IPS DF 6.9 (cell line): ENCODE measurements at regions not wholly inside any gene's neighbourhood (a gene's known extent, or its start where the extent isn't known, plus 50 kb on each side); places are given as distances from the start of the nearest gene placed in this dataset.
A peak's percentile ranks its signal among the peaks of the same experiment; 100 is the strongest.

Source experiments
- DNase-seq: peaks from one replicate; pipeline ENCODE4 v3.0.0-alpha.2; 2013; ENCODE audit warnings: low read depth, low spot score
- H3K27ac ChIP-seq: one replicate; pipeline ENCODE4 v1.5.1; 2013; ENCODE audit warnings: low read length, control low read depth
- H3K27me3 ChIP-seq: 2 replicates; pipeline ENCODE4 v1.6.1; 2013; ENCODE audit warnings: mild to moderate bottlenecking, low read length; ENCODE audit not compliant: control insufficient read depth, insufficient read depth
- H3K36me3 ChIP-seq: 2 replicates; pipeline ENCODE4 v1.6.1; 2013; ENCODE audit warnings: low read length; ENCODE audit not compliant: control insufficient read depth, insufficient read depth
- H3K4me1 ChIP-seq: 2 replicates; pipeline ENCODE4 v1.6.1; 2013; ENCODE audit warnings: low read length; ENCODE audit not compliant: control insufficient read depth, insufficient read depth
- H3K4me3 ChIP-seq: 2 replicates; pipeline ENCODE4 v1.5.1; 2013; ENCODE audit warnings: mild to moderate bottlenecking, low read length
- H3K9me3 ChIP-seq: 2 replicates; pipeline ENCODE4 v1.6.1; 2013; ENCODE audit warnings: low read length, inconsistent platforms; ENCODE audit not compliant: control insufficient read depth, insufficient read depth
- WGBS: extraction: QIAGEN DNeasy Blood & Tissue Kit; methylation state at CpG from one replicate; pipeline ENCODE4 v1.1.7; 2013; ENCODE audit warnings: mixed read lengths, missing lambda C conversion rate; ENCODE audit not compliant: insufficient read length, insufficient coverage; 5-methylcytosine and 5-hydroxymethylcytosine counted together

DNA sequence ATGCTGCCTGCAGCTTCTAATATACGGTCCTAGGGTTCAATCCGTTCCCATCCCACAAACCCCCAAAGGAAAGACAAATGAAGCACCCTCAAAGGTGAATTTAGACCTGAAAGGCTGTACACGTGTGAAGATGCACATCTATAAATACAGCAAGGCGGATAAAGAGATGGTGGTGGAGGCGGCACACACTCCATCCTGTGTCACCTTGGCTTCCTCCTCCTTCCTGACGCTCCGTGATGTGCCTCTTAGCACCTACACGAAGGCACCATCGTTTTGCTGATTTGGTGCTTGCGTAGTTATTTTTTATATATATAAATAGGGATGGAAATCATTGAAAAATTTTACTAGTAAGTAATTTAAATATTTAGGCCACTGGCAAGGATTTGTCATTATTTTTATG is 359.4 kb downstream of the NPHP4 start:
- no peak overlapping the region for H3K4me3 ChIP-seq
- no peaks in the 10 kb centered on the region for H3K27me3 ChIP-seq
- DNase-seq: no peak
- H3K27ac ChIP-seq: no peak overlapping the region
- no peaks in the 10 kb centered on the region for H3K36me3 ChIP-seq
- WGBS: no CpG with 5 or more reads among the region's 10 CpGs
- H3K4me1 ChIP-seq: no peaks in the 10 kb centered on the region
- peaks cover 3% of the 10 kb centered on the region for H3K9me3 ChIP-seq

DNA sequence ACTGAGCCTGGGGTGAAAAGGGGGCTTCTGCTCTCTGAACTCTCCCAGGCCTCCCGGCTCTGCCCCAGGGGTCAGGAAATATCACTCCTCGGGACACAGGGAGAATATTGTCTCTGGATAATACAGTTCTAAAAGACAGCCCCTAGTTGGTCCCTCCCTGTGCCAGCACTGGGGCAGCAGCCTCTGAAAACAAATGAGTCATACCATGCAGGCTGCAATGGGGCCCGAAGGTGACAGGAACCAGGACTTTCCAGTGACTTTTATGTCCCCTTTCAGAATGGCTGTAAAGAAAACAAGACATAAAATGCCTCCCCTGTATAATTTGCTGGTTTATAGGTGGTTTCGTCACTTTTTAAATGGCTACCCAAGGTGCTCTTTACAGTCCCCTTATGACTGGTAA is 360.0 kb downstream of the NPHP4 start:
- Histone ChIP-seq H3K27me3 (no peaks in the 10 kb centered on the region), H3K4me1 (no peaks in the 10 kb centered on the region), H3K27ac (no peak overlapping the region), H3K36me3 (no peaks in the 10 kb centered on the region), H3K9me3 (peaks cover 3% of the 10 kb centered on the region), H3K4me3 (no peak overlapping the region)
- WGBS: no CpG with 5 or more reads among the region's 4 CpGs
- DNase-seq: no peak

DNA sequence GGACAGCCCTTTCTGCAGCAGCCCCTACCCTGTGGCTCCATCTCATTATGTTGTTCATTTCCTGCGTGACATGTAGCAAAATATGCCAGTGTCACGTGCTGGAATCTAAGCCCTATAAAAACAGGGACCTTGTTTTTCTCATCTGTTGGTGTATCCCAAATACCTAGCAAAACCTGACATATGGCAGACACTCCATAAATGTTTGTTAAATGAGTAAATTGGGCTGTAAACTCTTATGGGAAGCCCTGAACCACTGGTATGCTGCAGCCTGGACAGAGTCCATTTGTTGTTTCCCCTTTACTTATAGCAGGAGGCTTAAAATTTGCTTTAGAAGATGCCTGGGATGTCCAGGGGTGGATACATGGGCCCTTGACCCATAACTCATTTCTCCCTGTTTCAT is 363.8 kb downstream of the NPHP4 start:
- Histone ChIP-seq H3K4me3 (no peak overlapping the region), H3K9me3 (no peaks in the 10 kb centered on the region), H3K27me3 (no peaks in the 10 kb centered on the region), H3K36me3 (no peaks in the 10 kb centered on the region), H3K4me1 (no peaks in the 10 kb centered on the region), H3K27ac (no peak overlapping the region)
- WGBS: no CpG with 5 or more reads among the region's 2 CpGs
- no peak for DNase-seq

- H3K27me3 ChIP-seq: no peaks in the 10 kb centered on the region
- no CpG with 5 or more reads among the region's 6 CpGs for WGBS
- no peaks in the 10 kb centered on the region; the same call in none of the 2 replicates for H3K9me3 ChIP-seq
- H3K4me3 ChIP-seq: no peak overlapping the region
- no peak for DNase-seq
- H3K36me3 ChIP-seq: no peaks in the 10 kb centered on the region
- no peak overlapping the region for H3K27ac ChIP-seq
- H3K4me1 ChIP-seq: no peaks in the 10 kb centered on the region
Measured at GRCh38 chr1:5623399-5623798, 368.8 kb downstream of the NPHP4 start.

- no peak overlapping the region for H3K27ac ChIP-seq
- H3K36me3 ChIP-seq: no peaks in the 10 kb centered on the region
- no peaks in the 10 kb centered on the region for H3K4me1 ChIP-seq
- no peaks in the 10 kb centered on the region; the same call in none of the 2 replicates for H3K9me3 ChIP-seq
- H3K27me3 ChIP-seq: no peaks in the 10 kb centered on the region
- no peak for DNase-seq
- H3K4me3 ChIP-seq: no peak overlapping the region
- WGBS: no CpG with 5 or more reads among the region's 7 CpGs
Measured at GRCh38 chr1:5622412-5622811, 369.8 kb downstream of the NPHP4 start.

DNA sequence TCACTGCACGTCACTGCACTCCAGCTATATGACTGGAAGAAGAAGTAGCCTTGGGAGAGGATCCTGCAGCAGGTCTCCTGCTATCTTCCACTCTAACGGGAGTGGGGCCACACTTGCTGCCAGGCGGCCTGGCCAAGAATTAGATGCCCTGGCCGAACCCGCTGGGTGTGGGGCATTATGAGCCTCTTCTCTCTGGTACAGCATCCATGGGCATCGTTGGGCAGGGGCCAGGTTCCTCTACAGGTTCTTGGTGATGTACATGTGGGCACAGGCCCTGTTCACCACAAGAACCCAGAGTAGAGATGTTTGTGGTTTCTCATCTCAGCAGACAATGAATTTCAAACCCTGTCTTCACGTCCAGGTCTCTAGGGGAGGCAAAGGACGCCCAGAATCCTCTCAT is 370.5 kb downstream of the NPHP4 start:
- Histone ChIP-seq H3K27me3 (no peaks in the 10 kb centered on the region), H3K36me3 (no peaks in the 10 kb centered on the region), H3K4me3 (no peak overlapping the region), H3K9me3 (no peaks in the 10 kb centered on the region; the same call in none of the 2 replicates), H3K27ac (no peak overlapping the region), H3K4me1 (no peaks in the 10 kb centered on the region)
- no peak for DNase-seq
- WGBS: no CpG with 5 or more reads among the region's 8 CpGs

GRCh38 chr1:5620997-5621396 is 371.2 kb downstream of the NPHP4 start:
- Histone ChIP-seq H3K36me3 (no peaks in the 10 kb centered on the region), H3K27ac (no peak overlapping the region)
- DNase-seq: peak; percentile 16

DNA sequence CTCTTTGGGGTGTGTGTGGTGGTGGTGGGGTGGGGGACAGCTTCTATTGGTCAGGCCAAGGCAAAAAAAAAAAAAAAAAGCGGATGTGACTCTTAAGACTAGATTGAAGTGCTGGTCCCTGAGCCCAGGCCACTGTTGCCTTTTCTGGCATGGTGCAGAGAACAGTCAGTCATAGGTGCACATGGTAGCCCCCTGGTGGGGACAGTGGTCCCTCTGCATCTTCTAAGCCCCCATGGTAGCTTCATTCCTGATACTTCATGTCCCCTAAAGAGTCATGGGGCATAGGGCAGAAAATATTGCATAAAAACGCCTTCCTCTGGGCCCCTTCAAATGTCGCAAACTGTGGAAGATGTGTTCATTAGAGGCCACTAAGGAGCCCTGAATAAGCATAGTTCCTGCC is 371.8 kb downstream of the NPHP4 start:
- no peaks in the 10 kb centered on the region; the same call in none of the 2 replicates for H3K9me3 ChIP-seq
- WGBS: no CpG with 5 or more reads among the region's 3 CpGs
- no peak for DNase-seq
- H3K36me3 ChIP-seq: no peaks in the 10 kb centered on the region
- no peaks in the 10 kb centered on the region for H3K4me1 ChIP-seq
- no peaks in the 10 kb centered on the region for H3K27me3 ChIP-seq
- H3K4me3 ChIP-seq: no peak overlapping the region
- no peak overlapping the region for H3K27ac ChIP-seq

More at GRCh38 chr1:5620997-5621396, 371.2 kb downstream of the NPHP4 start:
- Histone ChIP-seq H3K4me1 (no peaks in the 10 kb centered on the region), H3K9me3 (no peaks in the 10 kb centered on the region; the same call in none of the 2 replicates), H3K27me3 (no peaks in the 10 kb centered on the region), H3K4me3 (no peak overlapping the region)
- no CpG with 5 or more reads among the region's 3 CpGs for WGBS

DNA sequence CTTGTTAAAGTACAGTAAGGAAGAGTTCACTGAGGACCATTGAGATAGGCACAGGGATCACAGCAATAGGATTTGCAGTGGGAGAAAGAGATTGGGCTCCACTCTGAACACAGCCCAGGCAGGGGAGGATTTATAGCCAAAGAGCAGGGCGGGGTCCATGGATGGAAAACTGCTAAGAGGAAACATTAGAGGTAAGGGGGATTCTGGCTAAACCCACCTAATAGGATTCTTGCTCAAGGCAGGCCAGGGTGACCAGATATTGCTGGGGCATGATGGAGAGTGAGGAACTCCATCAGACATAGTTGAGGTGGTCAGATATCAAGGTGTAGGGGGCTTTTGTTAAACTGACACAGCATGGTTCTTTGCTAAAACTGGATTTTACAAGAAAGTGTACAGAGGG is 372.8 kb downstream of the NPHP4 start:
- Histone ChIP-seq H3K4me3 (no peak overlapping the region), H3K27ac (no peak overlapping the region), H3K27me3 (no peaks in the 10 kb centered on the region), H3K4me1 (no peaks in the 10 kb centered on the region), H3K9me3 (no peaks in the 10 kb centered on the region; the same call in none of the 2 replicates), H3K36me3 (no peaks in the 10 kb centered on the region)
- no CpG with 5 or more reads among the region's 1 CpG for WGBS
- DNase-seq: no peak

DNA sequence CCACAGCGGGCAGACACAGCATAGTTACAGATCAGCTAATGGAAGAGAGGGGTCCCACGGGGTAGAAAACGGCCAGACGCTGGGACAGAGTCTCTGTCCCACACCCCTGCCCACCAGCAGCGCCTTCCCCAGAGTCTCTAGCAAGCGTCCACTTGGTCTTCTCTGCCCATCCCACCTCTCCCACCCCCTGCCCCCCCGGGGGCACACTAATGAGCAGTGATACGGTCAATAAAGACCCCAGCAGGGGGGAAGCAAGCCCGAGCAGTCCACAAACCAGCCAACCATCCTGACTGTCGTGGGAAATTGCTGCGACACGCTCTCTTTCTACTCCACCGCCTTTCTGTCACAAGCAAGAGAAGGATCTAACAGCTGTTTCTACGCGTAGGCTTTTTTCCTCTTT is 374.7 kb downstream of the NPHP4 start:
- no CpG with 5 or more reads among the region's 15 CpGs for WGBS
- Histone ChIP-seq H3K36me3 (no peaks in the 10 kb centered on the region), H3K27me3 (no peaks in the 10 kb centered on the region), H3K27ac (no peak overlapping the region), H3K9me3 (no peaks in the 10 kb centered on the region; the same call in none of the 2 replicates), H3K4me3 (no peak overlapping the region), H3K4me1 (no peaks in the 10 kb centered on the region)
- no peak for DNase-seq

GRCh38 chr1:5617179-5617520 is 375.1 kb downstream of the NPHP4 start:
- H3K4me3 ChIP-seq: no peak overlapping the region
- H3K4me1 ChIP-seq: no peaks in the 10 kb centered on the region
- WGBS: no CpG with 5 or more reads among the region's 6 CpGs
- no peak for DNase-seq
- no peaks in the 10 kb centered on the region for H3K27me3 ChIP-seq
- H3K9me3 ChIP-seq: no peaks in the 10 kb centered on the region; the same call in none of the 2 replicates
- no peaks in the 10 kb centered on the region for H3K36me3 ChIP-seq
- H3K27ac ChIP-seq: no peak overlapping the region
